BLaER1 (cell line): ENCODE measurements at regions not wholly inside any gene's neighbourhood (a gene's known extent, or its start where the extent isn't known, plus 50 kb on each side); places are given as distances from the start of the nearest gene placed in this dataset.

ENCODE experiments used
- H3K27ac ChIP-seq: shearing (Covaris generic); formaldehyde crosslinking; 2 replicates; pipeline ENCODE4 v1.8.1; 2022
- H3K27me3 ChIP-seq: shearing (Covaris generic); formaldehyde crosslinking; 2 replicates; pipeline ENCODE4 v1.8.1; 2022
- H3K36me3 ChIP-seq: shearing (Covaris generic); formaldehyde crosslinking; 2 replicates; pipeline ENCODE4 v1.8.1; 2022
- H3K4me1 ChIP-seq: shearing (Covaris generic); formaldehyde crosslinking; 2 replicates; pipeline ENCODE4 v1.8.1; 2022
- H3K4me2 ChIP-seq: shearing (Covaris generic); formaldehyde crosslinking; 2 replicates; pipeline ENCODE4 v1.8.1; 2022
- H3K4me3 ChIP-seq: shearing (Covaris generic); formaldehyde crosslinking; 2 replicates; pipeline ENCODE4 v1.8.1; 2022
- H3K9ac ChIP-seq: shearing (Covaris generic); formaldehyde crosslinking; 2 replicates; pipeline ENCODE4 v1.8.1; 2022
- H3K9me3 ChIP-seq: shearing (Covaris generic); formaldehyde crosslinking; 2 replicates; pipeline ENCODE4 v1.8.1; 2022
- H4K20me1 ChIP-seq: shearing (Covaris generic); formaldehyde crosslinking; 2 replicates; pipeline ENCODE4 v1.8.1; 2022
- Cebpa-rat ChIP-seq: shearing (Covaris generic); IDR thresholded peaks from 2 replicates; pipeline ENCODE4 v1.8.1; 2022

- Histone ChIP-seq H3K9ac (no peak overlapping the region), H3K9me3 (no peaks in the 10 kb centered on the region; the same call in 1 of the 2 replicates), H3K4me1 (peaks cover 26% of the 10 kb centered on the region), H3K27me3 (no peaks in the 10 kb centered on the region), H3K4me3 (no peak overlapping the region), H3K27ac (no peak overlapping the region), H3K36me3 (no peaks in the 10 kb centered on the region), H3K4me2 (no peak overlapping the region), H4K20me1 (no peaks in the 10 kb centered on the region)
- TF ChIP-seq Cebpa-rat = no peak
These were observed 71.0 kb downstream of the COQ2 start for GRCh38 chr4:83213640-83214039.

GRCh38 chr4:83212041-83212851 is 72.4 kb downstream of the COQ2 start:
- Histone ChIP-seq H3K36me3 (no peaks in the 10 kb centered on the region), H3K9ac (no peak overlapping the region), H3K4me1 (peaks cover 12% of the 10 kb centered on the region), H3K27ac (no peak overlapping the region), H4K20me1 (no peaks in the 10 kb centered on the region), H3K4me2 (no peak overlapping the region), H3K27me3 (no peaks in the 10 kb centered on the region), H3K9me3 (no peaks in the 10 kb centered on the region; the same call in 1 of the 2 replicates), H3K4me3 (no peak overlapping the region)
- TF ChIP-seq Cebpa-rat = no peak

- no peak for TF ChIP-seq Cebpa-rat
- no peak overlapping the region for H3K4me3 ChIP-seq
- H3K36me3 ChIP-seq = no peaks in the 10 kb centered on the region
- no peaks in the 10 kb centered on the region for H3K9me3 ChIP-seq
- H3K4me1 ChIP-seq = peaks cover 8% of the 10 kb centered on the region
- H3K27ac ChIP-seq = no peak overlapping the region
- H3K27me3 ChIP-seq = no peaks in the 10 kb centered on the region
- H3K4me2 ChIP-seq = no peak overlapping the region
- no peak overlapping the region for H3K9ac ChIP-seq
- H4K20me1 ChIP-seq = no peaks in the 10 kb centered on the region
These were observed 75.2 kb downstream of the COQ2 start for GRCh38 chr4:83209419-83209818.

DNA sequence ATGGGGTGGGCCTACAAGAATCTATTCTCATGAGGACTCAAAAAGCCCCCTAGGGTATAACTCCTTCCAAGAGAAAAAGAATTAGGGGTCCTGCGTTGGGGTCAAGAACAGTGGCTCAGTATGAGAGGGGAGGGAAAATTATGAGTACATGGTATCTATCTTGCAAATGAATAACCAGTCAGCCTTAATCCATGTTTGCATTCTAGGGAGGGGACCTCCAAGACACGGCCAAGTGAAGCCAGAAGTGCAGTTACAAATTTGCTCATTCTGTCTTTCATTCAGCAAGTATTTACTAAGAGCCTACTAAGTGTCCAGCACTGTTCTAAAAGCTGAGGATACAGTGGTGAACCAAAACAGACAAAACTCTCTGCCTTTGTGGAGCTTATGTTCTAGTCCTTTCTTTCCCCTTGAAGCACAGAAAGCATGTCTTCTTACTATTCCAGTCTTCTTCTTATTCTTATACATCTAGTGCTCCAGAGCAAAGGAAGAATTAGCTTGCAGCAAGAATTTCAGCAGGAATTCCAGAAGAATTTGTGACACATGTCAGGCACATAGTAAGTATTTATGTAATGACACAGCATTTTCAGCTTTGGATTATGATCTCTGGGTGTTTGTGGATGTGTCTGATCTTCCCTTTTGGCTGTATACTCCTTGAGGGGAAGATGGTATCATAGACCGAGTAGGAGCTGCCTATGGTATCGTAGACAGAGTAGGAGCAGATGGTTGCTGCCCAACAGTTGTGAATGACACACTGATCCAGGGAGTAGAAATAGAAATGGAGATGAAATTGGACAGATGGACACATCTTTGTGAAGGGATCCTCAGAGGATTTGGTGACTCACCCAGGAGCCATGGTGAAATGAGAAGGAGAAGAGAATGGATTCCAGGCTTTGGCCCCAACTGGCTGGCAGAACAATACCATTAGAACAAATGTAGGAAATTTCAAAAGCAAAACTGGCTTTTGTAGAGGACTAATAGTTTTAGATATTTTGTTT is 75.9 kb downstream of the COQ2 start:
- H3K4me2 ChIP-seq = no peak overlapping the region
- H3K27ac ChIP-seq = no peak overlapping the region
- H3K4me1 ChIP-seq = peaks cover 8% of the 10 kb centered on the region
- TF ChIP-seq Cebpa-rat = no peak
- H3K27me3 ChIP-seq = no peaks in the 10 kb centered on the region
- H3K4me3 ChIP-seq = no peak overlapping the region
- no peaks in the 10 kb centered on the region for H3K36me3 ChIP-seq
- no peaks in the 10 kb centered on the region for H4K20me1 ChIP-seq
- no peaks in the 10 kb centered on the region for H3K9me3 ChIP-seq
- no peak overlapping the region for H3K9ac ChIP-seq

DNA sequence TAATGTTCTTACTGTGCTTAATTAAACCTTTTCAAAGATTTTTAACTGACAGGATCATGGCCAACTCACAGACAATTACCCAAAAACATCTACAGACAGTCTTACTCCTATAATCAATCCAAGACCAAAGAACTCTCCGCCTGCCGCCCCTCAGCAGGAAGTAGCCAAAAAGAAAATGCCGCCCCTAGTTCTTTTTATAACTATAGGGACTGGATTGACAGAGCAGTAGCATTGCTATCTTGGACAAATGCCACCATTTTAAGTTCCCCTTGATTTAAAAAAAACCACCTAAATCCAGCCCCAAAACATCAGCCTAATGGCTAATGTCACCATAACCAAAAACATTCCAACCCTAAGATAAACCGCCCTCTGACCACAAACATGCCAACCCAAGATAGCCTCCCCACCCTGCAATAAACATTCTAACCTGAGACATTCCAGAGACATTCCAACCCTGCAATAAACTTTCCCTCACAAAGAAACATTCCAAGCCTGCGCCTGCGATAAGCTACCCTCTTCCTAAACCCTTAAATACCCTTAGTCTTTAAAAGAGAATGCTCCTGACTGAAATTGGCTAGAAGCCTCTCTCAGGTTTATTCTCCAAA is 77.0 kb downstream of the COQ2 start:
- no peak for TF ChIP-seq Cebpa-rat
- Histone ChIP-seq H3K36me3 (no peaks in the 10 kb centered on the region), H3K4me1 (peaks cover 8% of the 10 kb centered on the region), H3K27me3 (no peaks in the 10 kb centered on the region), H3K9me3 (no peaks in the 10 kb centered on the region), H3K27ac (no peak overlapping the region), H3K4me2 (no peak overlapping the region), H3K9ac (no peak overlapping the region), H4K20me1 (no peaks in the 10 kb centered on the region), H3K4me3 (no peak overlapping the region)

DNA sequence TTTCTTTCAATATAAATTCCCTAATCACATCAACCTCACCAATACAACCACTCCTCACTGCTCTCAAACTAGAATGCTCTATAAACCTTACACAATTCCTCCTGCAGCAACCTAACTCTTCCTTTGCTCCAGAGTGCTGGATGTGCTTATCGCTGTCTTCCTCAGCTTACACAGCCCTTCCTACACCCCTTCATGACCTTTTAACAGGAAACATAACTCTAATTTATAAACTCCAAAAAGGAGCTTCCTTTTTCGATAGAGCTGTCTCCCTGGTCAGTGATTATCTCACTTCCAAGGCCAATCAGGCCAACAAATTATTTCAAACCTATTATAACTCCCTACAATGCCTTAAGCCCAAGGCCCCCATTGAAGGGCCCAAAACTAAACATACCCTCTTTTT is 78.8 kb downstream of the COQ2 start:
- H3K27me3 ChIP-seq = no peaks in the 10 kb centered on the region
- H4K20me1 ChIP-seq = no peaks in the 10 kb centered on the region
- H3K4me1 ChIP-seq = peaks cover 4% of the 10 kb centered on the region

DNA sequence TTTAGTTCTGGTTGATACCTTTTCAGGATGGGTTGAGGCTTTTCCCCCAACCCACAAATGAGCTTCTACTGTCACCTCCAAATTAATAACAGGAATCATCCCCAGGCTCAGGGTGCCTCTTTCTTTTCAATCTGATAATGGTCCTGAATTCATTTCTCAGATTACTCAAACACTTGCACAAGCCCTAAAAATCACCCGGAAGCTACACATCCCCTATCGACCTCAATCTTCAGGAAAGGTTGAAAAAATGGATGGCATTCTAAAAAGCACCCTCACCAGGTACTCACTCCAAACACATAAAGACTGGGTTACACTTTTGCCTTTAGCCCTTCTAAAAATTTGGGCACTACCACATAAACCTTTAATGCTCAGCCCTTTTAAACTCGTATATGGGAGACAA is 79.9 kb downstream of the COQ2 start:
- Histone ChIP-seq H3K27me3 (no peaks in the 10 kb centered on the region), H3K4me1 (no peaks in the 10 kb centered on the region), H3K4me2 (no peak overlapping the region), H3K4me3 (no peak overlapping the region), H4K20me1 (no peaks in the 10 kb centered on the region), H3K27ac (no peak overlapping the region), H3K9ac (no peak overlapping the region), H3K36me3 (no peaks in the 10 kb centered on the region), H3K9me3 (no peaks in the 10 kb centered on the region)
- TF ChIP-seq Cebpa-rat = no peak

More for the DNA sequence above, 78.8 kb downstream of the COQ2 start:
- Histone ChIP-seq H3K4me2 (no peak overlapping the region), H3K4me3 (no peak overlapping the region), H3K9me3 (no peaks in the 10 kb centered on the region), H3K9ac (no peak overlapping the region), H3K36me3 (no peaks in the 10 kb centered on the region), H3K27ac (no peak overlapping the region)
- no peak for TF ChIP-seq Cebpa-rat

- no peak for TF ChIP-seq Cebpa-rat
- Histone ChIP-seq H3K4me2 (no peak overlapping the region), H3K4me1 (no peaks in the 10 kb centered on the region), H3K27me3 (no peaks in the 10 kb centered on the region), H3K4me3 (no peak overlapping the region), H3K36me3 (no peaks in the 10 kb centered on the region), H4K20me1 (no peaks in the 10 kb centered on the region), H3K27ac (no peak overlapping the region), H3K9me3 (no peaks in the 10 kb centered on the region), H3K9ac (no peak overlapping the region)
These were observed 82.8 kb downstream of the COQ2 start for GRCh38 chr4:83201761-83202160.

GRCh38 chr4:83197555-83198235 is 83.2 kb upstream of the PLAC8 start:
- Histone ChIP-seq H3K4me2 (no peak overlapping the region), H3K9ac (no peak overlapping the region), H3K9me3 (no peaks in the 10 kb centered on the region), H3K27ac (no peak overlapping the region), H3K36me3 (no peaks in the 10 kb centered on the region), H3K4me3 (no peak overlapping the region), H3K4me1 (no peaks in the 10 kb centered on the region), H4K20me1 (no peaks in the 10 kb centered on the region), H3K27me3 (no peaks in the 10 kb centered on the region)
- no peak for TF ChIP-seq Cebpa-rat
